SKM-1 (cell line): ENCODE measurements at regions not wholly inside any gene's neighbourhood (a gene's known extent, or its start where the extent isn't known, plus 50 kb on each side); places are given as distances from the start of the nearest gene placed in this dataset.

Source experiments
- DNase-seq: peaks from one replicate; lab custom pipeline; 2025; ENCODE audit not compliant: unreplicated experiment; lab: John Stamatoyannopoulos, UW

DNA sequence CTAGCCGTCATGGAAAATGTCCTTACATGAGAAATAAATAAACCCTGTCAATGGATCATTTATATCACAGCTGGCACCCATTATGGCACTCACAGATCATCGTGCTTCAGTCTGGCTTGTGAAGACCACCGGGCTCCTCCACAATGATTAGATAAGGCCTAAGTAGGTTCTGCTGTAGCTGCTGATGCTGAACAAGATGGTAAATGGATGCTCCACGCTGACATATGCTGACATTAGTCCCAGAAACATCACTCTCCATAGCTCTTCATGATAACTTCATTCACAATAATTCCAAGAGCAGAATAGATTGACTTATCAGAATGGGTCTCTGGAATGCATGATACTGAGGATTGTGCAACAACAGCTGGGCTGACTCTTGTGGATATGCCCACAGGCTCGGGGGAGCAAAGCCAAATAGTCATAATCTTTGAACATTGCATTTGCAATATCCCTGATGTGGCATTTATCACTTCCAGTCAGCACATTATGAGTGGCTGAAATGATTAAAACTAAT, 63.8 kb upstream of the RXFP2 start:
- DNase-seq, result no peak

DNA sequence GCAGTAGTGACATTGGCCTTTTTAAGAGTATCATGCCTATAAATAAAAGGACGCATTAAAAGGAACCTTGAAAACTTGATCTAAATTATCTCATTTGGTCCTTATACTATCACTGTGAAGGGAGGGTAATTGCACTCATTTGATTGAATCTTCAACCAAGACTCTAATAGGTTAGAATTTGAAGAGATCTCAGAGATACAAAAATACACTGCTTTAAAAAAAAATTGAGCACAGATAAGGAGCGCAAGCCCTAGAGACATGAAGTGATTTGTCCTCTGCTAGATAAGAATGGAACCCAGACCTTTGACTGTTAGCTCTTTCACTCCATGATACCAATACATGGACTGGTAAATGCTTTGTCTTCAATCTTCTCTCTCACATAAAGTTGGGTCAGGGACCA, 58.2 kb upstream of the RXFP2 start:
- no peak for DNase-seq

GRCh38 chr13:31684466-31684865, 54.9 kb upstream of the RXFP2 start:
- no peak for DNase-seq

DNA sequence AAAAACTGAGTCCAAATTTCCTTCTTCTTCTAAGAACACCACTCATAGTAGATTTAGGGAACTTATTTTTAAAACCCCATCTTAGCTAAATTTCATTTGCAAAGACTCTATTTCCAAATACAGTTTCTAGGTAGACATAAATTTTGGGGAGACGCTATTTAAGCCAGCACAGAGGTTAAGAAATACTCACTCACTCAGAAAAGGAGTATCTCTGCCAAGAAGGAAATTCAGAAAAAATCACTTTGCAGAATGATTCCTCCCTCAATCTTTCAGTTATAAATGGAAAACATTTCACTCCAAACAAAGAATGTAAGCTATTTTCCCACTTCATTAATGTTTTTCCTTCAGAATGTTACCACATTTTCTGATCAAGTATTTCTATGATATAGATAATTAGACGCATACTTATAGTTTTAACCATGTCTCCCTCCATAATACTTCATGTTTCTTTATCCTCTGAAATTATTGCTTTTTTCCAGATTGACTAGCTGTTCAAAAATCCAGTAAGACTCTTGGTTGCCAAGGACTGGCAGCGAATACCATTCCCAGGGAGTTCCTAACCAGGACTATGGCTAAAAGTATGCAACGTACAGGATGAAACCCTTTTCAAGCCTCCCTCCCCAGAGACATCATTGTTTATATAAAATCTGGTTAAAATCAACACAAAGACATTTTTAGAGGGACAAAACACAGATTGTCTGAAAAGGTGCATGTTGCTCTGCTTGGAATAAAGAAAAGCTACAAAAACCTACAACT, 52.5 kb upstream of the RXFP2 start:
- no peak for DNase-seq
